ENCODE measurements at regions not wholly inside any gene's neighbourhood (a gene's known extent, or its start where the extent isn't known, plus 50 kb on each side); places are given as distances from the start of the nearest gene placed in this dataset.

DNA sequence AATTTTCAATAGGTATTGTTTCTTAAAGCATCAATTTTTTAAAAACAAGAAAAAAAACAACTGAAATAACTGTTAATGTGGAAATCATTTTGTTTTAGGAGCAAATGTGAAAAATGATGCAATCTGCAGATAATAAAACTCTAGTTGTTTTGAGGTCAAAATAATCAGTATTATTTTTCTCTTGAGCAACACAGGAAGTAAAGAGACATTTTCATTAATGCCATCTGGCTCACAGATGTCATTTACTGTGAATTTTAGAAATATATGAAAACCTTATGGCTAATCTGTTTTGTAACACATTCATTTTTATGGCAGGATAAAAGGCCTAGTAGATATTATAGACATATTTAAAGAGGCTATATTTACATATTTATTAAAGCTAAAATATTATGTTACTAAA is 141.6 kb downstream of the PCDH18 start:
- DNase-seq: no peak
- TF ChIP-seq POLR2AphosphoS5 (IDR thresholded peaks at IDR 0.05) (no peak), EP300 (IDR thresholded peaks at IDR 0.05) (no peak), POLR2A (IDR thresholded peaks at IDR 0.05) (no peak), CTCF (IDR thresholded peaks at IDR 0.05) (no peak)
- no peaks in the 10 kb centered on the region for H3K9me3 ChIP-seq
- intact Hi-C loops (cut with DNase I; ENCODE audit: low total_unique reads): no loop called here
- no peak overlapping the region for H3K27ac ChIP-seq
- no peaks in the 10 kb centered on the region for H3K36me3 ChIP-seq
- peaks cover 0 to 3% (median 0%) of the 10 kb centered on the region in 4 donors for H3K4me1 ChIP-seq
- H3K4me3 ChIP-seq: no peak overlapping the region
- H3K27me3 ChIP-seq: no peaks in the 10 kb centered on the region

DNA sequence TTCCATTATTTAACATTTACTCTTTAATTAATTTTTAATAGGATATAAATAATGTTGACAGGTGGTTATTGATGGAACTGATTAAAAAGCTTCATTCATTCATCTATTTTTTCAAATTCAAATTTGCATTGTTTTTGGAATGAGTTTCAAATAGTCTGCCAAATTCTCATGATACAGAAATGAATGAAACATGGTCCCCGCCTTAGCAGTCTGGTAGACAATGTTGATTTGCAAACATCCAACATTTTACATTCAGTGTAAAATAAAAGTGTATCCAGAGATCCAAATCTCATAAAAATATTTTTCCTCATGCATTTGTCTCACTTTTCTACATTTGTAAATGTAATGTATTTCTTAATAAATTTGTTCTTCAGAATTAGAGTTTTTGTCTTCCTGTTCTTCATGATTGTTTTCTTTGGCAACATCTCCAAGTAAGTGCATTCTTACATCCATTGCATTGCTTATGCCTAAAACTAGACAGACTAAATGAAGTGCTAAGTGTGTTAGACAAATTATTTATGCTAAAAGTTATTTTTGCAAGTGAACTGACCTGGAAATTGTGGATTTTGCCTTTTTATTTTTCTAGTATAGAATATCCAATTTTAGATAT is 142.3 kb downstream of the PCDH18 start:
- H3K36me3 ChIP-seq: no peaks in the 10 kb centered on the region
- DNase-seq: no peak
- H3K27me3 ChIP-seq: no peaks in the 10 kb centered on the region
- no peak overlapping the region for H3K4me3 ChIP-seq
- intact Hi-C loops (cut with DNase I; ENCODE audit: low total_unique reads): no loop called here
- H3K27ac ChIP-seq: no peak overlapping the region
- TF ChIP-seq POLR2A (IDR thresholded peaks at IDR 0.05) (no peak), POLR2AphosphoS5 (IDR thresholded peaks at IDR 0.05) (no peak), CTCF (IDR thresholded peaks at IDR 0.05) (no peak), EP300 (IDR thresholded peaks at IDR 0.05) (no peak)
- no peaks in the 10 kb centered on the region for H3K9me3 ChIP-seq
- 84 to 97% (median 93%) methylated on average over 1 of the region's 1 CpG for WGBS, 5 donors
- H3K4me1 ChIP-seq: peaks cover 0 to 3% (median 0%) of the 10 kb centered on the region in 4 donors

- no peaks in the 10 kb centered on the region for H3K9me3 ChIP-seq
- no peaks in the 10 kb centered on the region for H3K36me3 ChIP-seq
- 37 to 60% (median 56%) methylated on average over 3 of the region's 3 CpGs for WGBS, 5 donors
- TF ChIP-seq CTCF (IDR thresholded peaks at IDR 0.05): no peak
- no peak for TF ChIP-seq POLR2A (IDR thresholded peaks at IDR 0.05)
- no peak for TF ChIP-seq EP300 (IDR thresholded peaks at IDR 0.05)
- TF ChIP-seq POLR2AphosphoS5 (IDR thresholded peaks at IDR 0.05): no peak
- no peak overlapping the region for H3K27ac ChIP-seq
- intact Hi-C loops (cut with DNase I; ENCODE audit: low total_unique reads): no loop called here
- DNase-seq: peak in 1 of 2 donors; percentile 35
- no peak overlapping the region for H3K4me3 ChIP-seq
- no peaks in the 10 kb centered on the region for H3K27me3 ChIP-seq
- H3K4me1 ChIP-seq: peaks cover 0 to under 1% (median 0%) of the 10 kb centered on the region in 4 donors
Observed at GRCh38 chr4:137387924-137388323, 144.4 kb downstream of the PCDH18 start.

- Histone ChIP-seq H3K4me1 (no peaks in the 10 kb centered on the region), H3K9me3 (no peaks in the 10 kb centered on the region), H3K4me3 (no peak overlapping the region), H3K36me3 (no peaks in the 10 kb centered on the region), H3K27ac (no peak overlapping the region), H3K27me3 (no peaks in the 10 kb centered on the region)
- TF ChIP-seq POLR2AphosphoS5 (IDR thresholded peaks at IDR 0.05) (no peak), POLR2A (IDR thresholded peaks at IDR 0.05) (no peak), CTCF (IDR thresholded peaks at IDR 0.05) (no peak), EP300 (IDR thresholded peaks at IDR 0.05) (no peak)
- DNase-seq: no peak
- WGBS, 5 donors: 21 to 55% (median 28%) methylated on average over 1 of the region's 1 CpG
- intact Hi-C loops (cut with DNase I; ENCODE audit: low total_unique reads): no loop called here
Observed at GRCh38 chr4:137384476-137384875, 147.8 kb downstream of the PCDH18 start.

All from stomach (tissue), 8 donors.